G401 (cell line): ENCODE measurements at regions not wholly inside any gene's neighbourhood (a gene's known extent, or its start where the extent isn't known, plus 50 kb on each side); places are given as distances from the start of the nearest gene placed in this dataset.

ENCODE experiments used
- DNase-seq: peaks from one replicate; pipeline ENCODE4 v3.0.0-alpha.2; 2015; ENCODE audit warnings: low spot score
- in situ Hi-C: cut with HindIII; loops from 2 replicates; pipeline ENCODE4 v1.10.0; 2016; ENCODE audit warnings: low sequenced_read_pairs, mixed read lengths

GRCh38 chr1:219806020-219806419 is 122.3 kb downstream of the SLC30A10 start:
- in situ Hi-C loops, result no loop called here
- DNase-seq, result no peak

DNA sequence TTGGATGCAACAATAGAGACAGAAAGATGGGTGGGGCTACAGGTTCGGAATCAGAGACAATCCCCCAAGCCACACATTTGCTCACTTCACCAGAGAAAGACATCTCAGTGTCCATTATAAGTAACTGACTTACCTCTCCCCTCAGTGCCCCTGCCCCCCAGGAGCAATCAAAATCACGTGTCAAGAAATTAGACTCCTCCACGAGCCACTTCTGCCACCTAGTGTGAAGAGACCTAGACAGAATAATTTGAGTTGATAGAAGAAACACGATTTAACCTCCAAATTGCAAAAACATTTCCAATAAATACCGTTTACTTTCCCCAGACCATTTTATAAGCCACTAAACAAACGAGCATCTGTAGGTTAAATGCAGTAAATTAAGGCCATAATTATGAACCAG is 123.2 kb downstream of the SLC30A10 start:
- DNase-seq, result no peak
- in situ Hi-C loops, result no loop called here

DNA sequence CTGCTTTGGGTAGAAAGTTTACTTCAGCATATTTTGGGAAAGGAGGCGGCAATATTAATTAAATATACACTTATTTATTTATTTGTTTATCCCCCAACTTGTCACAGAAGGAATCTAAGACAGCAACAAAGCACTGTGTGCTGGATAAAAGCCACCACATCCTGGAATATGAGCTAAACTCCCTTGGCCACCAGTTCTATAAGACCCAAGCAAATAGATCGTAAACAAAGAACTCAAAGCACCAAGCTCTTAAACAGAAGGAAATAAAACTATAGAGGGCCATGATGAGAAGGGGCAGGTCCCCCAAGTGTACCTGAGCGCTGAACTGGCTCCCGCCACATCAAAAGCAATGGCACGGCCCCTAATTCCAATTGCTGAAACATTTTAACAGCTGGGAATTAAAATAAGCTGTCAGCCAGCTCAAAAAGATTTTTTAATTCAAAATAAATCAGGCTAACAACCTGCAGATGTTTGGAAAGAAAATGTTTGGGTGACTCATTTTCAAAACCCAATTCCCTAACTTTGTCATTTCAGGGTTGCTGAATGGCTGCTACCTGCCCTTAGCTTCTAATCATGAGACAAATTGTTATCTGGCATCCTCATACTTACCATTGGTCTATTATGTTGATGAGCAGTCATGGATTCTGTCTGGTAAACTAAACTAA is 127.1 kb downstream of the SLC30A10 start:
- in situ Hi-C loops, result no loop called here

DNA sequence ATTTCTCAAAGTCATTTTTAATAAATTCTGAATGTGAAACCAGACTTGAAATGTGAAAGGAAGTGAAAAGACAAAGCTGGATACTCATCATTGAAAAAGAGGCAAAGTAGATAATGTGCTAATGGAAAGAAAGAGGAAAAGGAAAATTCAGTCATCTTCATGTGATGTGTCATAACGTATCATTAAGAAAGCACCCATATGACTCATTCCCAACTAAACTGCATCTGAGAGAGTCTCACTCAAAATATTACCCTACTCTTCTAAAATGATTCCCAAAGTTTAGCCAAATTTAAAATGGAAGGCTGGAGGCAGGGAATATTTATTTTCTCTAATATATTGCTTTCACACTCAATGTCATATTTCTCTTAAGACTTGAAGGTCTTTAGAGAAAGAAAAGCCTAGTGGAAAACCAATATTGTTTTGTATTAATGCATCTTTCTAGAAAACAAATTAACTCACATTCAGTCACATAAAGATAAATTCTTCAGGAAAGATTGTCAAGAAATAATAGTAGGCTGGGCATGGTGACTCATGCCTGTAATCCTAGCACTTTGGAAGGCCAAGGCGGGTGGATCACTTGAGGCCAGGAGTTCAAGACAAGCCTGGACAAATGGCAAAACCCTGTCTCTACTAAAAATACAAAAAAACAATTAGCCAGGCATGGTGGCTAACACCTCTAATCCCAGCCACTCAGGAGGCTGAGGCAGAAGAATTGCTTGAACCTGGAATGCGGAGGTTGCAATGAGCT is 129.9 kb downstream of the SLC30A10 start:
- in situ Hi-C loops, result no loop called here
- no peak for DNase-seq

More for the DNA sequence above, 127.1 kb downstream of the SLC30A10 start:
- no peak for DNase-seq

DNA sequence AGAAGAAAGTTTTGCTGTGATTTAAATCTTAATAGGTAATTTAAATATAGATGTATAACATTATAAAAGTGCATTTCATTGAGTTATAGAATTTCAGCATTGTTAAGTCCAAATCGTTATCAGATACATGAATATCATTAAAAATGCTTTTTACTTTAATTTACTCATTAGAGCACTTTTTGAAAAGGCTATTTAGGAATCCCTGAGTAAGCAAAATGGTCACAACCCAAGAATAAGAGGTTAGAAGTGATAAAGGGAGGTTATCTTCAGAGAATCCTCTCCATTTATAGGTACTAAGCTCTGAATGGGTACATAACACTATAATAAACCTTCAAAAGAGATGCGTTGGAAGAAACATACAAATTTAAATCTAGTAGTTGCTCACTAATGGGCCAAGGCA is 130.7 kb downstream of the SLC30A10 start:
- no peak for DNase-seq
- in situ Hi-C loops, result no loop called here

GRCh38 chr1:219797009-219797408 is 131.3 kb downstream of the SLC30A10 start:
- in situ Hi-C loops, result no loop called here
- no peak for DNase-seq

GRCh38 chr1:219795363-219795917 is 132.9 kb downstream of the SLC30A10 start:
- in situ Hi-C loops, result no loop called here
- no peak for DNase-seq

- in situ Hi-C loops, result no loop called here
- DNase-seq, result no peak
Measured at GRCh38 chr1:219794085-219794743, 134.1 kb downstream of the SLC30A10 start.

- in situ Hi-C loops, result no loop called here
- no peak for DNase-seq
Measured at GRCh38 chr1:219792337-219793021, 135.9 kb downstream of the SLC30A10 start.

DNA sequence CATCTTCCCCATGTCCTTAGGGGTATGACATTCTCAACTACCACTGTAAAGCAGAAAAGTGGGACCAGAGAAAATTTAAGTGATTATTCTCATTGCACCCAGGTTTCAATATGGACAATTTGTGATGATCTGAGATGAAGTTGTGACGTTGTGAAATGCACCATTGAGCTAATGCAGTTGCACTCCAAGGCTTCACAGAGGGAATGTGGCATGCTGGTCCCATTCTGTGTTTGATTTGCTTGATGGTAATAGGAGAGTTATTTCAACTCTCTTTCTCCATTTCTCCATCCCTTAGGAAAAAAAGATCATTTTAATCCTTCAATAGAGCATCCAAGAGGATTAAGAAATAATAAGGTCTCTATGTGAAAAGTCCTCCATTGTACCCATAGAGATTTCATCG is 136.6 kb downstream of the SLC30A10 start:
- DNase-seq, result no peak
- in situ Hi-C loops, result no loop called here

DNA sequence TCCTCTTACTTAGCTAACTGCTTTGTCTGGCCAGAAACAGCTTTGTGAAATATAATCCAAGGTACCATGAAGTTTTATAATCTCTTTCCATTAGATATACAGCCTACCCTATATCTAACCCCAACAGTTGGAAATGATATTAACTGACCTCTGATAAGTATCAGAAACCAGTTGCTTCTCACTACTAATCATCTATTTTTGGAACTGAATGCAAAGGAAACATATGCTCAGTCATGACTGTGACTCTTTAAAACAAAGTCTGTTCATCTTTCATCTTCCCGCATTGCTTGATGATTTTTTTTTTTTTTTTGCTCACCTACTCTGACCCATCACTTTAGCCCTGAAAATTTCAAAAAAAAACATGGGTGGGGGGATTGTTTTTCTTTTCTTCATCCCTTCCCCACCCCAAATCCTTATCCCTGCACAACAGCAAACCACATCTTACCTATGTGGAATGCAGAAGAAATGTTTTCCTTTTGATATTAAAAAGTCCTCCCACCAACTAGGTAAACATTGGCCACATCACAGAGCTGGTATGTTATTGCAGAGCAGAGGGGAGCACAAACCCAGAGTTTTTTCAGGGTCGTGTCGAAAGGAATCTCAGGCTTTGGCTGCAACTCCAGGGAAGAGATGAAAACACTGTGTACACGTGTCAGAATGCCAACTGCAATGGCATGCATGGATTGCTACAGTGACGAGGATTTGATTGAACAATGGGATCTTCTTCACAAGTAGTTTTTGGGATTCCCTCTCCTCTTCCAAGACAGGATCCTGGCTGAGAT is 137.3 kb downstream of the SLC30A10 start:
- no peak for DNase-seq
- in situ Hi-C loops, result no loop called here

DNA sequence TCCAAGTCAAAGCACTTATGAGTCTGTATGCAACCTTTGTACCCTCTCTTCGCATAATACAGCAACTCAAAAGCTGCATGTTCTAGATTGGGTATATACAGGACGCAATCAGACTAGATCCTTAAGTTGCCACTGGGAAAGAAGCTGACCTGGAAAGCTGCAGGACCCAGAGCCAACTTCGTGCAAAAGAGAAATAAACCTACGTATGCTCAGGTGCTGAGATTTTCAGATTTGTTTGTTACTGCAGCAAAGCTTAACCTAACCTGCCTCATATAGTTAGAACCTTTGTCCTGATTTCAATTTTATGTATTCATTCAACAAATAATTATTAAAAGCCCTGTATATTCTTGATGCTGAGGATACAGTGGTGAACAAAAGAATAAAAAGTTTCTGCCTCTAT is 139.7 kb downstream of the SLC30A10 start:
- in situ Hi-C loops, result no loop called here
- DNase-seq, result no peak

DNA sequence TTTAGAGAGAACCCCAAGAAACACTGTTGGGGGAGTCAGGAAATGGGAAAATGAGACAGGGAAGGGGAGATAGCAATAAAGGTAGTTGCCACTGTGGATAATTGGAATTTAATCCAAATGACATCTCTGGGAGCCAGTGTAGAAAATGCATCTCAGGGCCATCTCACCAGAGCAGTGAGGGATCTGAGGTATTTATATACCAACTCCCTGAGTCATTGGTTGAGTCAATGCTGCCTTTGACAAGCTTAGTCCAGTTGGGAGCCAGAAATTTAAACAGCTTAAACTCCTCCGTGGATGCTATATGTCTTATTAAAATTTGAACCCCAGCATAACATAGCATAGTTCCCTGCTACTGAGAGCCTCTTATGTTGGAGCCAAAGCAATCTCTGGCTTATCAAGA is 140.3 kb downstream of the SLC30A10 start:
- in situ Hi-C loops, result no loop called here
- no peak for DNase-seq

GRCh38 chr1:219784660-219785381 is 143.5 kb downstream of the SLC30A10 start:
- no peak for DNase-seq
- in situ Hi-C loops, result no loop called here

DNA sequence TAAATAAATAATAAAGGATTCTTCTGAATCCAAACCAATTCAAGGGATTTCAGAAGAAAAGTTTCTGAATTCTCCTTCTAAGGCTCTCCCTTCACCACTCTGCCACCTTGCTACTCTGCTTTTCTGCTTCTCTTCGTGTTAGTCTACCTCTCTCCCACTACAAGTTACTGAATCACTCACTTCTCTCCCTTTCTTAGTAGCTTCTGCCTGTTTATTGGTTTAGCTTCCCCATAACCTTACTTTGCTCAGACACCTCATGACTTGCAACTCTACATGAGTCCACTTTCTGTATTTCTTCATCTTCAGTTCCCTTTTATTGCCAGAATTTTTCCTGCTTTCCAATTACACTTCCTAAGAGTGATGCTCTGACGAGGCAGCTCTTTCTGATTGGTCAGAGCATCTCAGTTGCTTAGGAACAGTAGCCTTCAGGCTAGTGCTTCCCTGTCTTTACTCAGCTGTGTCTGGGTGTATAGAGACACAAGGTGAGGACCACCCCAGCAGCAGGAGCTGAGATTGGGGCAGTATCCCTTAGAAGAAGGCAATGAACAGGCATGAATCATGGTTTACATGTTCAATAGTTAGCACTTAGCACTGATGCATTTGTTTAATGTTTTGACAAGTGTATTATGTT is 144.6 kb downstream of the SLC30A10 start:
- DNase-seq, result no peak
- in situ Hi-C loops, result no loop called here

GRCh38 chr1:219782929-219783328 is 145.4 kb downstream of the SLC30A10 start:
- DNase-seq, result no peak
- in situ Hi-C loops, result no loop called here

GRCh38 chr1:219782311-219782710 is 146.0 kb downstream of the SLC30A10 start:
- no peak for DNase-seq
- in situ Hi-C loops, result no loop called here

DNA sequence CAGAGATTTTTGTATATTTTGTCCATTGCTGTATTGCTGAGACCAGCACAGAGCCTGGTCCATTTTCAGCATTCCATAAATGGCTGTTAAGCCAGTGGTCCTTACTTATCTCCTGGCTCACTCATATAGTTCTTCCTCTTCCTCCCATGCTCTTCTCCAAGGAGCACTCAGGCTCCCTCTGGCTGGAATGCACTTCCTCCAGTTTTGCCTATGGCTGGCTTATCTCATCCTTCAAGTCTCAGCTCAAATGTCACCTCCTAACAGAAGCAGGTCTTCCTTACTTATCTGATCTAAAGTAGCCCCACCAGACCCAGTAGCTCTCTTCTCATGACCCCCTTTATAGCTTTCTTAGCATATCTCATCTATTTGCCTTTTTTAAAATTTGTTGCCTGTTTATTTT is 146.9 kb downstream of the SLC30A10 start:
- DNase-seq, result no peak
- in situ Hi-C loops, result no loop called here
